Rectal smooth muscle tissue (tissue), 1 donor: ENCODE measurements at regions not wholly inside any gene's neighbourhood (a gene's known extent, or its start where the extent isn't known, plus 50 kb on each side); places are given as distances from the start of the nearest gene placed in this dataset.
A peak's percentile ranks its signal among the peaks of the same experiment; 100 is the strongest.
"Not testable (repeated sequence)": the region's sequence is repeated elsewhere in the genome, so short reads cannot be mapped to it uniquely, and the experiment has no call there.

Experiments used
- H3K27ac ChIP-seq: one replicate; pipeline ENCODE4 v1.7.0; 2013; ENCODE audit warnings: low read depth, low read length, inconsistent platforms
- H3K27me3 ChIP-seq: one replicate; pipeline ENCODE4 v1.7.0; 2013; ENCODE audit warnings: low read length; ENCODE audit not compliant: control insufficient read depth, insufficient read depth
- H3K36me3 ChIP-seq: one replicate; pipeline ENCODE4 v1.7.0; 2013; ENCODE audit warnings: low read length; ENCODE audit not compliant: control insufficient read depth, insufficient read depth
- H3K4me1 ChIP-seq: one replicate; pipeline ENCODE4 v1.7.0; 2013; ENCODE audit warnings: low read length; ENCODE audit not compliant: control insufficient read depth, insufficient read depth
- H3K4me3 ChIP-seq: one replicate; pipeline ENCODE4 v1.7.0; 2013; ENCODE audit warnings: low read length
- H3K9ac ChIP-seq: one replicate; pipeline ENCODE4 v1.7.0; 2013; ENCODE audit warnings: low read length

- Histone ChIP-seq H3K4me3 (peak overlapping the region; percentile 27), H3K4me1 (no peaks in the 10 kb centered on the region), H3K36me3 (no peaks in the 10 kb centered on the region), H3K27me3 (no peaks in the 10 kb centered on the region), H3K27ac (no peak overlapping the region), H3K9ac (no peak overlapping the region)
Observed at GRCh38 chr18:22816266-22817176, 116.6 kb upstream of the RBBP8 start.

GRCh38 chr18:22817844-22818243 is 115.3 kb upstream of the RBBP8 start:
- Histone ChIP-seq H3K27ac (no peak overlapping the region), H3K4me3 (no peak overlapping the region)

GRCh38 chr18:22822024-22822423 is 111.1 kb upstream of the RBBP8 start:
- H3K36me3 ChIP-seq: no peaks in the 10 kb centered on the region
- no peaks in the 10 kb centered on the region for H3K4me1 ChIP-seq
- H3K27me3 ChIP-seq: no peaks in the 10 kb centered on the region
- H3K27ac ChIP-seq: no peak overlapping the region
- no peak overlapping the region for H3K9ac ChIP-seq
- H3K4me3 ChIP-seq: no peak overlapping the region

More at GRCh38 chr18:22817844-22818243, 115.3 kb upstream of the RBBP8 start:
- Histone ChIP-seq H3K36me3 (no peaks in the 10 kb centered on the region), H3K9ac (no peak overlapping the region), H3K27me3 (no peaks in the 10 kb centered on the region), H3K4me1 (no peaks in the 10 kb centered on the region)

DNA sequence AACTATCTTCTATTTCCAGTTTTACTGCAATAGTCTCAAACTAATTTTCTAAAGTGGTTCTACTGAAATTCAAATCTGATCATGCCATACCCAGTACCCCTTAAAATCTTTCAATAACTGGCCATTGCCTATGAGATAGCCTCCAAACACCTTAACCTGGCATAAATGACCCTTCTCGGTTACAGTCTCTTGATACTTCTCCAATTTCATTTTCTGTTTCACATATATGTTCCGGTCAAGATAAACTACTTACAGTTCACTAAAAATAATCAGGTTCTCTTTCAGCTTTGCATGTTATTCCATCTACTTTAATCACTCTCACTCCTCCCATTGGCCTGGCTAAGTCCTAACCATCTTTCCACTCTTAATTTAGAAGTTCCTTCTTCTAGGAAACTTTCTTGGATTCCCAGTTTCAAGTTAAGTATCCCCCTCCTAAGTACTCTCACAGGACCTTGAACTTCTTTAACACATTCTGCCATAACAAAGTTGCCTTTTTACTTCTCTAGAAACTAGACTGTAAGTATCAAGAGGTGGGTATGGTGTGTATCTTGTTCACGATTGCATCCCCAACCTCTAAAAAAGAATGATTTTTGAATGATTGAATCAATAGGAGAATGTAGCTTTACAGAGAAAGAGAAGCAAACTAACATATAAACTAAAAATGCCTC is 110.2 kb upstream of the RBBP8 start:
- Histone ChIP-seq H3K4me3 (no peak overlapping the region), H3K27me3 (no peaks in the 10 kb centered on the region), H3K9ac (no peak overlapping the region), H3K36me3 (no peaks in the 10 kb centered on the region), H3K4me1 (no peaks in the 10 kb centered on the region), H3K27ac (no peak overlapping the region)

GRCh38 chr18:22826726-22827125 is 106.4 kb upstream of the RBBP8 start:
- no peaks in the 10 kb centered on the region for H3K27me3 ChIP-seq
- no peak overlapping the region for H3K9ac ChIP-seq
- no peak overlapping the region for H3K27ac ChIP-seq
- H3K4me3 ChIP-seq: no peak overlapping the region
- no peaks in the 10 kb centered on the region for H3K4me1 ChIP-seq
- H3K36me3 ChIP-seq: no peaks in the 10 kb centered on the region

GRCh38 chr18:22827216-22827615 is 105.9 kb upstream of the RBBP8 start:
- Histone ChIP-seq H3K36me3 (no peaks in the 10 kb centered on the region), H3K4me3 (no peak overlapping the region), H3K9ac (no peak overlapping the region), H3K27me3 (no peaks in the 10 kb centered on the region), H3K4me1 (no peaks in the 10 kb centered on the region), H3K27ac (no peak overlapping the region)

GRCh38 chr18:22827741-22828140 is 105.4 kb upstream of the RBBP8 start:
- Histone ChIP-seq H3K4me3 (no peak overlapping the region), H3K27ac (no peak overlapping the region)

GRCh38 chr18:22828171-22828570 is 105.0 kb upstream of the RBBP8 start:
- H3K27me3 ChIP-seq: no peaks in the 10 kb centered on the region
- H3K9ac ChIP-seq: no peak overlapping the region
- no peak overlapping the region for H3K4me3 ChIP-seq
- no peaks in the 10 kb centered on the region for H3K4me1 ChIP-seq
- H3K27ac ChIP-seq: no peak overlapping the region
- H3K36me3 ChIP-seq: no peaks in the 10 kb centered on the region

More at GRCh38 chr18:22827741-22828140, 105.4 kb upstream of the RBBP8 start:
- Histone ChIP-seq H3K36me3 (no peaks in the 10 kb centered on the region), H3K27me3 (no peaks in the 10 kb centered on the region), H3K9ac (no peak overlapping the region), H3K4me1 (no peaks in the 10 kb centered on the region)

DNA sequence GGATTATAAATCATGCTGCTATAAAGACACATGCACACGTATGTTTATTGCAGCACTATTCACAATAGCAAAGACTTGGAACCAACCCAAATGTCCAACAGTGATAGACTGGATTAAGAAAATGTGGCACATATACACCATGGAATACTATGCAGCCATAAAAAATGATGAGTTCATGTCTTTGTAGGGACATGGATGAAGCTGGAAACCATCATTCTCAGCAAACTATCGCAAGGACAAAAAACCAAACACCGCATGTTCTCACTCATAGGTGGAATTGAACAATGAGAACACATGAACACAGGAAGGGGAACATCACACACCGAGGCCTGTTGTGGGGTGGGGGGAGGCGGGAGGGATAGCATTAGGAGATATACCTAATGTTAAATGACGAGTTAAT is 104.5 kb upstream of the RBBP8 start:
- not testable (repeated sequence) for H3K9ac ChIP-seq, H3K4me3 ChIP-seq, H3K36me3 ChIP-seq, H3K27ac ChIP-seq, H3K27me3 ChIP-seq, H3K4me1 ChIP-seq

GRCh38 chr18:22829781-22830180 is 103.3 kb upstream of the RBBP8 start:
- no peaks in the 10 kb centered on the region for H3K36me3 ChIP-seq
- no peak overlapping the region for H3K27ac ChIP-seq
- H3K27me3 ChIP-seq: no peaks in the 10 kb centered on the region
- no peak overlapping the region for H3K9ac ChIP-seq
- H3K4me1 ChIP-seq: no peaks in the 10 kb centered on the region
- no peak overlapping the region for H3K4me3 ChIP-seq

- H3K27me3 ChIP-seq: no peaks in the 10 kb centered on the region
- no peaks in the 10 kb centered on the region for H3K4me1 ChIP-seq
- H3K4me3 ChIP-seq: no peak overlapping the region
- no peak overlapping the region for H3K9ac ChIP-seq
- no peak overlapping the region for H3K27ac ChIP-seq
- H3K36me3 ChIP-seq: no peaks in the 10 kb centered on the region
Observed at GRCh38 chr18:22830511-22830910, 102.6 kb upstream of the RBBP8 start.

DNA sequence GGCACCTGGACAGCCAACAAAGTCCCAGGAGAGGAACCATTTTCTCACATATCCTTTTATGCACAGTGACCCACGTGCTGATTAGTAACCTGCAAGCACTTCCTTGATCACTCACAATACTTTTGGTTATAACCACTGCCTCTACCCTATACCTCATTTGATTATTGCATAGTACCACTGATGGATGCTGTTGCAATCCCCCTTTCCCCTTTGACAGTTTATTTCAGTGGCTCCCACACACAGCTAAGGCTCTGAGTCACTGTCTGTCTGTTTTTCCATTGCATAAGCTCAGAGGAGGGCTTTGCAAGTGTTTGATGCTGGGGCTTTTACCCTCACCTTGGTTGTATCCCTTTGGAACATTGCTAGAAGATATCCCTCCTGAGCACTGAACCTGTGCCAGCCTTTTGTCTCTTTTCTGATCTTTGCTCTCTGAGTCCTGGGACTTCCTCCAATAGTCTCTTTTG is 101.7 kb upstream of the RBBP8 start:
- no peaks in the 10 kb centered on the region for H3K36me3 ChIP-seq
- no peak overlapping the region for H3K27ac ChIP-seq
- H3K9ac ChIP-seq: no peak overlapping the region
- H3K27me3 ChIP-seq: no peaks in the 10 kb centered on the region
- no peak overlapping the region for H3K4me3 ChIP-seq
- no peaks in the 10 kb centered on the region for H3K4me1 ChIP-seq
